ENCODE measurements at regions not wholly inside any gene's neighbourhood (a gene's known extent, or its start where the extent isn't known, plus 50 kb on each side); places are given as distances from the start of the nearest gene placed in this dataset.
"Not testable (repeated sequence)": the region's sequence is repeated elsewhere in the genome, so short reads cannot be mapped to it uniquely, and the experiment has no call there.

DNA sequence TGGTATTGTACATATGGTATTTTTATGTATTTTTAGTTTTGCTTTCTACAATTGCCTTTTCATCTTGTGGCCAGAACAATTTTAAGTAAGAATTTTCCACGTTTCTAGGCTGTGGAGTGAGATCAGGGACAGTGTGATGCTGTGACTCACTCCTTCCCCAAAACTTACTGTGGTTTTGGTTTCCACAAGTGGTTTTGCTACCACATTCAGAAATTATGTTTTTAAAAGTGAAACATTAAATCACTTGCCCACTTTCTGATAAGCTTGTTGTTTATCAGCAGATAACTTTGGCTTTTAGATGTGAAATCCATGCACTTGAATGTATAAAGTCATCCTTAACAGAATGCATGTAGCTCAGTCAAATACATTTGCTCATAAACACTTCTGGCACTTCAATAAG is 192.2 kb upstream of the THRB start:
- TF ChIP-seq POLR2A (IDR thresholded peaks at IDR 0.05; ENCODE audit: extremely low read depth, insufficient read length) (no peak), MYC (IDR thresholded peaks at IDR 0.05; ENCODE audit: low read depth, low read length) (no peak)
- TF ChIP-seq, protein P1, sequence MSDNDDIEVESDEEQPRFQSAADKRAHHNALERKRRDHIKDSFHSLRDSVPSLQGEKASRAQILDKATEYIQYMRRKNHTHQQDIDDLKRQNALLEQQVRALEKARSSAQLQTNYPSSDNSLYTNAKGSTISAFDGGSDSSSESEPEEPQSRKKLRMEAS (IDR thresholded peaks at IDR 0.05; ENCODE audit: low read depth, low read length): no peak
- TF ChIP-seq, protein P2, sequence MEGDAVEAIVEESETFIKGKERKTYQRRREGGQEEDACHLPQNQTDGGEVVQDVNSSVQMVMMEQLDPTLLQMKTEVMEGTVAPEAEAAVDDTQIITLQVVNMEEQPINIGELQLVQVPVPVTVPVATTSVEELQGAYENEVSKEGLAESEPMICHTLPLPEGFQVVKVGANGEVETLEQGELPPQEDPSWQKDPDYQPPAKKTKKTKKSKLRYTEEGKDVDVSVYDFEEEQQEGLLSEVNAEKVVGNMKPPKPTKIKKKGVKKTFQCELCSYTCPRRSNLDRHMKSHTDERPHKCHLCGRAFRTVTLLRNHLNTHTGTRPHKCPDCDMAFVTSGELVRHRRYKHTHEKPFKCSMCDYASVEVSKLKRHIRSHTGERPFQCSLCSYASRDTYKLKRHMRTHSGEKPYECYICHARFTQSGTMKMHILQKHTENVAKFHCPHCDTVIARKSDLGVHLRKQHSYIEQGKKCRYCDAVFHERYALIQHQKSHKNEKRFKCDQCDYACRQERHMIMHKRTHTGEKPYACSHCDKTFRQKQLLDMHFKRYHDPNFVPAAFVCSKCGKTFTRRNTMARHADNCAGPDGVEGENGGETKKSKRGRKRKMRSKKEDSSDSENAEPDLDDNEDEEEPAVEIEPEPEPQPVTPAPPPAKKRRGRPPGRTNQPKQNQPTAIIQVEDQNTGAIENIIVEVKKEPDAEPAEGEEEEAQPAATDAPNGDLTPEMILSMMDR (IDR thresholded peaks at IDR 0.05; ENCODE audit: low read depth, low read length): no peak
- no peak overlapping the region for H3K4me3 ChIP-seq (ENCODE audit: low read depth, low read length)
- DNase-seq (ENCODE audit: low read depth): peak; percentile 23

DNA sequence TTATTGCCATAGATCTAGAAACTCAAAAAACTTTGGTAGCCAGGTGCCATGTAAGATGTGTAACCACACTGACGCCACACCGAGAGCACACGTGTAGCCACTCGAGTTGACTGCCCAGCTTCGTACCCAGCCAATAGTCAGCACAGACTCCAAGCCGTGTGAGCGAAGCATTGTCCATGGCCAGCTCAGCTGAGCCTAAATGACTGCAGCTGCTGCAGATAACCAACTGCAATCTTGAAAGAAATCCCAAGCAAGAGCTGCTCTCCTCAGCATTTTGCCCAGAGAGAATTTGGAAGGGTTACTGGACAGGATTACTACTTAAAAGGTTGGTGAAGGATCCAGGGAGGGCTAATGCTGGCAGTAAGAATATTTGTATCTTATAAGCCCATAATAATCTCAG is 193.0 kb upstream of the THRB start:
- DNase-seq (ENCODE audit: low read depth): no peak
- no peak overlapping the region for H3K4me3 ChIP-seq (ENCODE audit: low read depth, low read length)
- TF ChIP-seq, protein P2 (IDR thresholded peaks at IDR 0.05; ENCODE audit: low read depth, low read length): no peak
- TF ChIP-seq POLR2A (IDR thresholded peaks at IDR 0.05; ENCODE audit: extremely low read depth, insufficient read length): no peak
- TF ChIP-seq, protein P1 (IDR thresholded peaks at IDR 0.05; ENCODE audit: low read depth, low read length): no peak
- TF ChIP-seq MYC (IDR thresholded peaks at IDR 0.05; ENCODE audit: low read depth, low read length): no peak

DNA sequence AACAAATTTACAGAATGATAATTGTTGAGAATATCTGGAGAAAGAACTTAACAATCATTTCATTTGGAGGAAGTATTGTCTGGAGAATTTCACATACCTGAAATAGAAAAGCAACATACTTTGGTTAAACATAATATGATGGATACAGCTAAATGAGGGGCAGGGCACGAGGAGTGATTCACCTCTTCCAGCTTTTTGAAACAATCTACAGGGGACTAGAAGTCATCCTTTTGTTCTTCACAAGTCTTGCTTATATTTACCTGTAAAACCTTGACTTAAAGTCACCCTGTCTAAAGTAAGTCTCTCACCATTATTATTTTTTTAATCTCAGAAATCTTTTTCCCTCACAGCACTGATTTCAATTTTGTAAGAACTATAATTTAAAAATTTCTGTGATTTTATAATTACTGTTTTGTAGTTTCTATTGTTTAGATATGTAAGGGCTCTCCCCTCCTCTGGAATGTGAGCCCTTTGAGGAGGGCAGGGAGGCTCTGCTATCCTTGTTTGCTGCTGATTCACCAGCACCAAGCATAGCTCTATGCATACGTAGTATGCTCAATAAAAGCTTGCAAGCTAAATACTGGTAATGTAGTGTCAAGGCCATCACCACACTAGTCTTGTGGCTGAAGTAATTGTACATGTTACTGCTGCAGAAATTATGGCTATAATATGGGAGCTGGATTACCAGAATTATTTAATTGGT is 193.9 kb upstream of the THRB start:
- no peak overlapping the region for H3K4me3 ChIP-seq (ENCODE audit: low read depth, low read length)
- TF ChIP-seq MYC (IDR thresholded peaks at IDR 0.05; ENCODE audit: low read depth, low read length): no peak
- TF ChIP-seq, protein P1 (IDR thresholded peaks at IDR 0.05; ENCODE audit: low read depth, low read length): no peak
- DNase-seq (ENCODE audit: low read depth): no peak

DNA sequence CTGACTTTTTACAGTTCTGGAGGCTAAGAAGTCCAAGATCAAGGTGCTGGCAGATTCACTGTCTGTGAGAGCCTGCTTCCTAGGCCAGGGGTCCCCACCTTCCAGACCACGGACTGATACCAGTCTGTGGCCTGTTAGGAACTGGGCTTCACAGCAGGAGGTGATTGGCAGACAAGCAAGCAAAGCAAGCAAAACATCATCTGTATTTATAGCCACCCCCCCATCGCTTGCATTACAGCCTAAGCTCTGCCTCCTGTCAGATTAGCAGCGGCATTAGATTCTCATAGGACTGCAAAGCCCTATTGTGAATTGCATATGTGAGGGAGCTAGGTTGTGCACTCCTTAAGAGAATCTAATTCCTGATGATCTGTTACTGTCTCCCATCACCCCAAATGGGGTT is 194.7 kb upstream of the THRB start:
- TF ChIP-seq MYC (IDR thresholded peaks at IDR 0.05; ENCODE audit: low read depth, low read length) (no peak), POLR2A (IDR thresholded peaks at IDR 0.05; ENCODE audit: extremely low read depth, insufficient read length) (no peak)
- TF ChIP-seq, protein P1 (IDR thresholded peaks at IDR 0.05; ENCODE audit: low read depth, low read length): no peak
- TF ChIP-seq, protein P2 (IDR thresholded peaks at IDR 0.05; ENCODE audit: low read depth, low read length): no peak

DNA sequence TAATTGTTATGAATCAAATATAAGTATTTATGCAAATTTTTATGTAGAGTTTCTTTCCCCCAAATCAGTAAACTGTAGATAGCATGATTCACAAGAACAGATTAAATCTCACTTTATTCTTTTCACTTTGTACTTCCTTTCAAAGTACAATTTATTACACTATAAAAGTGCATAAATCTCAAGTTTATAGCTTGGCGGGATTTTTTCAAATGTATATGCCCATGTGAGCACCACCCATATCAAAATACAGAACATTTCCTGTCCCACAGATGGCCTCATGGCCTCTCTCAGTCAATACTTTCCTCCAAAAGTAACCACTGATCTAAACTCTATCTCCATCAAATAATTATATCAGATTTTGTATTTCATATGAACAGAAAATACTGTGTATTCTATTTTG is 196.1 kb upstream of the THRB start:
- H3K4me3 ChIP-seq (ENCODE audit: low read depth, low read length): no peak overlapping the region
- no peak for DNase-seq (ENCODE audit: low read depth)
- TF ChIP-seq, protein P1 (IDR thresholded peaks at IDR 0.05; ENCODE audit: low read depth, low read length): no peak
- TF ChIP-seq MYC (IDR thresholded peaks at IDR 0.05; ENCODE audit: low read depth, low read length): no peak
- TF ChIP-seq, protein P2 (IDR thresholded peaks at IDR 0.05; ENCODE audit: low read depth, low read length): no peak
- TF ChIP-seq POLR2A (IDR thresholded peaks at IDR 0.05; ENCODE audit: extremely low read depth, insufficient read length): no peak

More for the DNA sequence above, 194.7 kb upstream of the THRB start:
- H3K4me3 ChIP-seq (ENCODE audit: low read depth, low read length): no peak overlapping the region
- DNase-seq (ENCODE audit: low read depth): no peak

DNA sequence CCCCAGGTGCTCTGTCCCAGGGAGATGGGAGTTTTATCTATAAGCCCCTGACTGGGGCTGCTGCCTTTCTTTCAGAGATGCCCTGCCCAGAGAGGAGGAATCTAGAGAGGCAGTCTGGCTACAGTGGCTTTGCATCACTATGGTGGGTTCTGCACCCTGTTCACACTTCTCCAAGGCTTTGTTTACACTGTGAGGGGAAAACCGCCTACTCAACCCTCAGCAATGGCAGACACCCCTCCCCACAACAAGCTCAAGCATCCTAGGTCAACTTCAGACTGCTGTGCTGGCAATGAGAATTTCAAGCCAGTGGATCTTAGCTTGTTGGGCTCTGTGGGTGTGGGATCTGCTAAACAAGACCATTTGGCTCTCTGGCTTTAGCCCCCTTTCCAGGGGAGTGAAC is 204.4 kb upstream of the THRB start:
- DNase-seq (ENCODE audit: low read depth); H3K4me3 ChIP-seq (ENCODE audit: low read depth, low read length): not testable (repeated sequence)

DNA sequence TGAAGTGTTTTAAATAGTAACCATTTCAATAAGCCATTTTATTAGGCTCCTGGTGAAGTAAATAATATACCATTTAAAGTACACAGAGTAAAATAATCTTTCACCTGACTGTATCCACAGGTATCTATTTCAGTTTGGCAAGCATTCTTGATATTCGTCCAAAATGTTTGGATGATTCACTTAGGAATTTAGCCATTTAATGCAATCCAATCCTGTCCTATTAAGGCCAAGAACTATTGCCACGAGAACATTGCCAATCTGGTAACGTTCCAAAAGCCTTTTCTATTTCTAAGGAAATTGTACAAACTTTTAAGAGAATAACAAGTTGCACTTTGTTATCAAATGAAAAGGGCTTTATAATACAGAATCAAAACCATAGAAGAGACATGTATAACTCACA is 209.8 kb upstream of the THRB start:
- TF ChIP-seq POLR2A (IDR thresholded peaks at IDR 0.05; ENCODE audit: extremely low read depth, insufficient read length): no peak
- TF ChIP-seq, protein P2 (IDR thresholded peaks at IDR 0.05; ENCODE audit: low read depth, low read length): no peak
- TF ChIP-seq MYC (IDR thresholded peaks at IDR 0.05; ENCODE audit: low read depth, low read length): no peak
- no peak overlapping the region for H3K4me3 ChIP-seq (ENCODE audit: low read depth, low read length)
- DNase-seq (ENCODE audit: low read depth): no peak

Data from NB4 (cell line).